Esophagus muscularis mucosa (tissue), 4 donors: ENCODE measurements at regions not wholly inside any gene's neighbourhood (a gene's known extent, or its start where the extent isn't known, plus 50 kb on each side); places are given as distances from the start of the nearest gene placed in this dataset.

Experiments used
- DNase-seq: peaks from one replicate; pipeline ENCODE4 v3.0.0-alpha.2; 2017; ENCODE audit errors: extremely low spot score
- H3K27ac ChIP-seq, 4 donors: fragments of 200-600 bp; sonication (generic); replicated peaks in 1 of 4; 1 replicate in 3 of 4; 2 replicates in 1 of 4; pipeline ENCODE4 v1.5.1; 2016 to 2019; ENCODE audit warnings: mild to moderate bottlenecking in 1 of 4
- H3K27me3 ChIP-seq, 4 donors: fragments of 200-600 bp; sonication (generic); one replicate each; pipeline versions ENCODE4 v1.5.1 to v1.6.0; 2016 to 2019
- H3K36me3 ChIP-seq, 4 donors: fragments of 200-600 bp; sonication (generic); one replicate each; pipeline ENCODE4 v1.5.1; 2016 to 2019
- H3K4me1 ChIP-seq, 4 donors: fragments of 200-600 bp; sonication (generic); one replicate each; pipeline ENCODE4 v1.5.1; 2016 to 2019
- H3K4me3 ChIP-seq, 4 donors: fragments of 200-600 bp; sonication (generic); 1 replicate in 2 of 4; 2 replicates in 2 of 4; pipeline ENCODE4 v1.5.1; 2016 to 2019; ENCODE audit warnings: mild to moderate bottlenecking in 4 of 4, moderate library complexity in 1 of 4
- H3K9me3 ChIP-seq, 4 donors: fragments of 200-600 bp; sonication (generic); 1 replicate in 3 of 4; 2 replicates in 1 of 4; pipeline ENCODE4 v1.5.1; 2016 to 2019
- CTCF ChIP-seq, 3 experiments: fragments of 200-600 bp in 2 of 3; fragments of 450-650 bp in 1 of 3; sonication (generic) in 2 of 3; IDR thresholded peaks; one replicate each; pipeline ENCODE4 v1.5.1; 2017 to 2019; ENCODE audit warnings: antibody characterized with exemption in 3 of 3, mild to moderate bottlenecking in 2 of 3, moderate library complexity in 1 of 3
- EP300 ChIP-seq: sonication (generic); formaldehyde crosslinking; IDR thresholded peaks from one replicate; pipeline ENCODE4 v1.6.1; 2017; ENCODE audit warnings: antibody characterized with exemption
- POLR2A ChIP-seq: fragments of 450-650 bp; IDR thresholded peaks from one replicate; pipeline ENCODE4 v1.6.1; 2017; ENCODE audit warnings: antibody characterized with exemption, moderate library complexity, mild to moderate bottlenecking, low read depth
- POLR2AphosphoS5 ChIP-seq, 2 donors: sonication (generic); formaldehyde crosslinking; IDR thresholded peaks; one replicate each; pipeline ENCODE4 v1.6.1; 2017; ENCODE audit warnings: antibody characterized with exemption in 2 of 2
- WGBS: methylation state at CpG from one replicate; pipeline ENCODE4 v1.1.5; 2018; 5-methylcytosine and 5-hydroxymethylcytosine counted together
- intact Hi-C: fragments of 100-400 bp; cut with DNase I; formaldehyde crosslinking; loops from one replicate; pipeline ENCODE4 v1.15.1; 2023

- H3K4me3 ChIP-seq: no peak overlapping the region
- WGBS: 27% methylated on average over 2 of the region's 2 CpGs
- no peaks in the 10 kb centered on the region for H3K9me3 ChIP-seq
- DNase-seq: no peak
- TF ChIP-seq CTCF (IDR thresholded peaks at IDR 0.05) (no peak), POLR2AphosphoS5 (IDR thresholded peaks at IDR 0.05) (no peak), POLR2A (no peak), EP300 (no peak)
- no peaks in the 10 kb centered on the region for H3K36me3 ChIP-seq
- intact Hi-C loops: no loop called here
- peaks cover 0 to 13% (median 4%) of the 10 kb centered on the region in 4 donors for H3K4me1 ChIP-seq
- no peak overlapping the region for H3K27ac ChIP-seq
- no peaks in the 10 kb centered on the region for H3K27me3 ChIP-seq
Measured at GRCh38 chr4:111693758-111694157, 451.5 kb upstream of the FAM241A start.

GRCh38 chr4:111695677-111696076 lies 449.6 kb upstream of the FAM241A start:
- peaks cover 0 to 5% (median 0%) of the 10 kb centered on the region in 4 donors for H3K4me1 ChIP-seq
- H3K27ac ChIP-seq: no peak overlapping the region

GRCh38 chr4:111696505-111696904 lies 448.7 kb upstream of the FAM241A start:
- Histone ChIP-seq H3K27ac (no peak overlapping the region), H3K4me1 (peaks cover 0 to 5% (median 0%) of the 10 kb centered on the region in 4 donors), H3K9me3 (no peaks in the 10 kb centered on the region), H3K36me3 (no peaks in the 10 kb centered on the region), H3K4me3 (no peak overlapping the region), H3K27me3 (no peaks in the 10 kb centered on the region)
- WGBS: 43% methylated on average over 2 of the region's 2 CpGs
- no peak for DNase-seq
- intact Hi-C loops: no loop called here
- no peak for TF ChIP-seq POLR2A

More at GRCh38 chr4:111695677-111696076, 449.6 kb upstream of the FAM241A start:
- Histone ChIP-seq H3K36me3 (no peaks in the 10 kb centered on the region), H3K4me3 (no peak overlapping the region), H3K27me3 (no peaks in the 10 kb centered on the region), H3K9me3 (no peaks in the 10 kb centered on the region)
- TF ChIP-seq POLR2AphosphoS5 (IDR thresholded peaks at IDR 0.05): no peak
- TF ChIP-seq EP300: no peak
- TF ChIP-seq CTCF (IDR thresholded peaks at IDR 0.05): no peak
- no peak for TF ChIP-seq POLR2A
- no peak for DNase-seq
- 94% methylated on average over 2 of the region's 2 CpGs for WGBS
- intact Hi-C loops: no loop called here

- no peak for DNase-seq
- intact Hi-C loops: no loop called here
- no peak overlapping the region for H3K4me3 ChIP-seq
- no peaks in the 10 kb centered on the region for H3K9me3 ChIP-seq
- no peaks in the 10 kb centered on the region for H3K36me3 ChIP-seq
- peaks cover 0 to 5% (median 0%) of the 10 kb centered on the region in 4 donors for H3K4me1 ChIP-seq
- 37% methylated on average over 2 of the region's 2 CpGs for WGBS
- TF ChIP-seq CTCF (IDR thresholded peaks at IDR 0.05) (no peak), POLR2AphosphoS5 (IDR thresholded peaks at IDR 0.05) (no peak), POLR2A (no peak), EP300 (no peak)
- H3K27ac ChIP-seq: no peak overlapping the region
- no peaks in the 10 kb centered on the region for H3K27me3 ChIP-seq
Measured at GRCh38 chr4:111697176-111697942, 447.9 kb upstream of the FAM241A start.

- H3K36me3 ChIP-seq: no peaks in the 10 kb centered on the region
- no peaks in the 10 kb centered on the region for H3K27me3 ChIP-seq
- H3K4me3 ChIP-seq: no peak overlapping the region
- DNase-seq: no peak
- no peak overlapping the region for H3K27ac ChIP-seq
- no peak for TF ChIP-seq POLR2AphosphoS5 (IDR thresholded peaks at IDR 0.05)
- no peak for TF ChIP-seq CTCF (IDR thresholded peaks at IDR 0.05)
- no peaks in the 10 kb centered on the region for H3K9me3 ChIP-seq
- H3K4me1 ChIP-seq: peaks cover 0 to 5% (median 0%) of the 10 kb centered on the region in 4 donors
- intact Hi-C loops: no loop called here
Measured at GRCh38 chr4:111698361-111698760, 446.9 kb upstream of the FAM241A start.
